ENCODE measurements at regions not wholly inside any gene's neighbourhood (a gene's known extent, or its start where the extent isn't known, plus 50 kb on each side); places are given as distances from the start of the nearest gene placed in this dataset.

DNA sequence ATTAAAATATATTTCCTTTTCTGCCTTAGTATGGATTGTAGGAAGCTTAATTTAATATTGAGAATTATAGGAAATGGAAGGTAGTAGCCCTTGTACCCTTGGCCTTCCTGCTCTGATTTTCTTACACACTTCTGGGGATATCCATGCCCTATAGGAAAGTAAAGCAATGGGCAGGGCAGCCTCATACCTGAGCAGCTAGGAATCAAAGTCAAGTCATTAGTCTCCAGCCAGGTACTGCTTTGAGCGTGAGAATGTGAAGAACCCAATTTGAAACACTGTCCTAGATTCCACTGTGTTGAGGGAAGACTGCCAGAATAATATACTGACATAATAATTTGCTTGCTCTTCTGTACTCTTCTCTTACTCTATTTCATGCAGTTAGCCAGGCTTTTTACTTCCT, 51.0 kb upstream of the L3MBTL3 start:
- intact Hi-C loops (cut with DNase I): no loop called here
- DNase-seq: no peak

DNA sequence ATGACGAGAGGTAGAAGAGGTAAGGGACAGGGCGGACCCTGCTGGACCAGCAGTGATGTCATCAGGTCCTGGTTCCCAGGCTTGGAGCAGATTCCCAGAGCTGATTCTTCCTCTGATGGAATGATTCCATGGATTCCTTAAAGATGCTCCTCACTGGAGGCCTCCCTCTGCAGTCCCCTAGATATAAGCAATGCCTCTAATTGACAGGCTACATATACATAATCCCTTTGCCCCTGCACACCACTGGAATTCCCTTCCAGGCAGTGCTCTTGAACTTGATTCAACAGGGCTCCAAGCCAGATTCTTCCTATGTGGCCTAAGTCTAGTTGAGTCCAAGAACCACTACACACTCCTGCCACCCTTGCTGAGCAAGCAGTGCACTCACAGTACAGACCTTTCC, 52.3 kb upstream of the L3MBTL3 start:
- no peak for DNase-seq
- intact Hi-C loops (cut with DNase I): no loop called here

GRCh38 chr6:129965096-129965495, 53.3 kb upstream of the L3MBTL3 start:
- intact Hi-C loops (cut with DNase I): no loop called here
- no peak for DNase-seq

DNA sequence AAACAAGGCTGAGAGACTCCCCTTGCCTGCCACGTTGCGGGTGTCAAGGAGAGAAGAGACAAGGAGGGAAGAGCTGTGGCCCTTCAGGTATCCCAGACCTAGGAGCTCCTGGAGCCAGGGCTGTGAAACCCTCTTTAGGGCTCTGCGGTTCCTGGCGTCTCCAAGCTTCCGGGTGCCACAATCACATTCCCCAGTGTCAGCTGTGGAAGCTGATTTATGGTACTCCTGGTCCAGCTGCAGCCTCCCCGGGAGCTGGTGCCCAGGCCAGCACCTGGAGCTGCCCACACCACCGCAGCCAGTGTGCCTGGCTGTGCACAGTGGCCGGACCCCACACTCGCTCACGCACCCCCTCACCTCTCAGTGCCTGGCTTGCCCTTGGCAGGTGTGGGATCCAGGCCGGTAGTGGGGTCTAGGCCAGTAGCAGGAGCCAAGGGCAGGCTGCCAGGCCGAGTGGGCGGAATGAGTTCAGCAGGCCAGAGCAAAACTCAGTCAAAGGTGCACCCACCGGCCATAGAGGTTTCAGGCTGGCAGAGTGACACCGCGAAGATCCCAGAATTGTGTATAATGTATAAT, 58.9 kb upstream of the L3MBTL3 start:
- DNase-seq: peak in 1 of 42 donors; percentile 4
- intact Hi-C loops (cut with DNase I): no loop called here

DNA sequence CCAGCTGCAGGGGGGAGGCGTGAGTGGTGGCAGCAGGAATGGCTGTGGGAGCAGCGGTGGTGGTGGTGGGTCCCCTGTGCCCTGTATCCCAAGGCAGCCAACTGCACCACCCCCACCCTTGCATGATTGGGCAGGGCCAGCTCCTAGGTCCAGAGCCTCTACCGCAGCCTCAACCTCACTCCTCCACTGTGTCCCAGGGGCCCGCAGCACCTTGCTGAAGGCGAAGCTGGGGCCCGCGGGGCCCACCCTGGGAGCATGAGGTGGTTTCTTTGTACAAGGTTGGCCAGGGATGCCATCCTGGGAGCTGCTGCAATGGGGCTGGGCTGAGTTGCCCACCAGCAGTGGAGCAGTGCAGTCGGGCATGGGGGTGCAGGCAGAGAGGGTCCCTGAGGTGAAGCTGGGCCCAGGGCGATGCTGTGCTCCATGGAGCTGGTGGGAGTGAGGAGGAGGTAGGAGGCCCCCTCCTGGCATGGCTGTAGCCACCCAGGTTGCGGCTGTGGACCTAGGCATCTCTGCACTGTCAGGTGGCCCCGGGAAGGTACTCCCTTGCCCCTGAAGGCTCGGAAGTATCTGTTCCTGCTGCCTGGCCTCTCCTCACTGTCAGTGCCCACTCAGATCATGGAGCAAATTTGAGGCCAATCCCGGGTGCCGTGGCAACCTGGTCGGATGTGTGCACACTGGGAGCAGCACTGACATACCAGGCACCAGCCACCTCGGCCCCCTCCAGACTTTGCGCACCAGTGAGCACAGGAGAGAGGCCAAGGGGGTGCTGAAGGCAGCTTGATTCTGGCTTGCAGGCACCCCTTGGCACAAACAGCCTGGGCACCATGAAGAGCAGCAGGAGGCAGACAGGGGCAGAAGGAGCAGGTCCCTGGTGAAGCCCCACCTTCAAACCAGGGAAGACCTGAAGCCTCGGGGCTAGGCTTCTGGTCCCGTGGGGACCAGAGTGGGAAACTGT, 60.2 kb upstream of the L3MBTL3 start:
- DNase-seq: no peak
- intact Hi-C loops (cut with DNase I): no loop called here

DNA sequence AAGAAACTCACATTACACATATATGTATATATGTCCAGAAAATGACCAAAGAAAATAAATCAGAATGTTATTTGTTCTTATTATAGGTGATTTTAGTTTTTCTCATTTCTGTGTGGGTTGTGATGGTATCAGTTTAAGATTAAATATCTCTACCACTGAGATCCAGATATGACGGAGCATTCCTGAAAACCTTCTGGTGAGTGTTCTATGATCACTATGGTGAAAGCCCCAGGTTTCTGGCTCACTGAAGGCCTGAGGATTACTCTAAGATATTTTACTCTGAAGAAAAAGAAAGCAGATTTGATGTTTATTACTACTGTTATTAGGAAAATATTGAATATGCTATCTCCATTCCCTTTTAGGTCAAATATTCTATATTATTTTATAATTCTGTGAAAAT, 62.8 kb upstream of the L3MBTL3 start:
- intact Hi-C loops (cut with DNase I): no loop called here
- DNase-seq: no peak

- no peak for DNase-seq
- intact Hi-C loops (cut with DNase I): no loop called here
Measured at GRCh38 chr6:129954749-129955431, 63.5 kb upstream of the L3MBTL3 start.

- DNase-seq: no peak
- intact Hi-C loops (cut with DNase I): no loop called here
Measured at GRCh38 chr6:129947797-129948196, 70.6 kb upstream of the L3MBTL3 start.

DNA sequence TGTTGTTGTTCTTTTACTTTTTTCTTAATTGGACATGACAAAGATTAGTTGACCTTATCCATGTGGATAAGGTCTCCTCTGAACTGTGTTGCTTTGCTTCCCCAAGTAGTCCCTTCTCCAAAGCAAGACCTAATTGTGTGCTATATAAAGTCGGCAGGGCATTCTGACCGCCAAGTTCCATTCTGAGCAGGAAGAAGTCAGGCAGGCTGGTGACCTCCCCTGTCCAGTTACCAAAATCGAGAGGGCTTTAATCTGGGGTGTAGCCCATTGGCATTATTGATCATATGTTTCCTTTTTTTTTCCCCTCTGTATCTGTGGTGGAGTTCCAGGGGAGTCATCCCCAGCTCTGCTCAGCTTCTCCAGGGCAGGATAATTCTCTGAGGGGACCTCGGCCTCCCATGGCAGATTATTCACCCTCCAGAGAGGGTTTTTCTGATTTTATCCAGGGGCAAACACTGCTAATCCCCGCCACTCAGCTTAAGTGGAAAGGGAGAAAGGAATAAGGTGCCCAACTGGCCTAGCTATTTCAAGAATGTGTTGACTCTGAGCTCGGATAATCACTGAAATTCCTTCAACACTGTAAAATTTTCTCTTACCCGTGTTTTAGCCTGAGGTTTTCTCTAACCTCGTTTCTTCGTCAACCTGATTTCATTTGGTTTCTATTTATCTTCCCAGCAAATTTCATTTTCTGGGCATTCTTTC, 71.8 kb upstream of the L3MBTL3 start:
- intact Hi-C loops (cut with DNase I): no loop called here
- DNase-seq: no peak

DNA sequence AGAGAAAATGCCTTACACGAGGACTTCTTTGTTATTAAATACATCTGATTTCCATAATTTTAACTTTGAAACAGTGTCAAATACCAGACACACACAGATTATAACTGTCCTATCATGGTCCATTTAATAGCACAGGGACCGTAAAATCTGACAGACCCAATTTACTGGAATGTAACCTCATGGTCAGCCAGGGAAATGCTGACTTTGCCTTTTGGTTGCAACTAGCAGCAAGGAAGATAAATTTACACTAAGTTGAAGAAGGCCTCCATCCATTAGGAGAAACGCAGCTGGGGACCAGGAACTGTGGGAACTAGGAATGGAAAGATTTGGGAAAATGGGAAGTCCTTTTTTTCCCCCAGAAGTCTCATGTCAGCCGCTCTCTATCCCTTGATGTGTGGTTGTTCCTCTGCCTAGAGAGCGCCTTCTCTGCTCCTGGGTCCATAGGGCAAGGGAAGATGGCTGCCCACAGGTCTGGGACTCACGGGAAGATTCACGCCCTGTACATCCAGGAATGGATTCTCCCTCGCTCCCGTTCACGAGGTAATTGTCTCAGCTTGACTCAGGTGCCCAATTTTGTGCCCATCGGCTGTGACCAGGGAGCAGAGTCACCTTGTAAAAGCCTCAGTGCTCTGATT, 74.6 kb upstream of the L3MBTL3 start:
- intact Hi-C loops (cut with DNase I): no loop called here
- no peak for DNase-seq

DNA sequence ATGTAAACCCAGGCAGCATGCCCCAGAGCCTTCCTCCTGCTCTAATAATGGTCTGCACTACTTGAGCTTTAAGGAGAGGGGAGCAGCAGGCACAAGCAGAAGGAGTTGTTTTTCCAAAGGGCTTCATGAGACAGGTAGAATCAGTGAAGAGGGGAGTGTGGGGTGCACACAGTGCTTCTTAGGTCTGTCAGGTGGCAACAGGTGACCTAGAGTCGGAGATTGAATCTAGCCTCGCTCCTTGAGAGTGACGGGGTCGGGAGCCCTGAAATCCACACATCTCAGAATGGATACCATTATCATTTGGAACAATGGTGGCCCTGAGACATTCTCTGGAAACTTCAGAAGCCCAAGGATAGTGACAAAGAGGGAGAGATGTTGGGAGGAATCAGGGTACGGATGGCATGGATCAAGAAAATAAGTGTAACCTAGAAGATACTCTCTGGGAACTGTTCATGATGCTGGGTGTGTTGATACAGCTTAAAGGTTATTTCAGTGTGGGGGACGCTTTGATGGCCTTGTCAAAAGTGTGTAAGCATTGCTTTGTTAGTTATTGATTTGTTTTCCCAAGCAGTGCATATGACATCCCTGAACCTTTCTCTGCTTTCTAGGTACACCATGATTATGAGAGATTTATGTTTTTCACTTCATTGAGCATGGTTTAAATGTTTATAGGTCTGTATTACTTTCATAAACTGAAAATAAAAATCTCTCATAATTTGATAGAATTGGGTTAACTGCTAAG, 77.8 kb upstream of the L3MBTL3 start:
- no peak for DNase-seq
- intact Hi-C loops (cut with DNase I): no loop called here

DNA sequence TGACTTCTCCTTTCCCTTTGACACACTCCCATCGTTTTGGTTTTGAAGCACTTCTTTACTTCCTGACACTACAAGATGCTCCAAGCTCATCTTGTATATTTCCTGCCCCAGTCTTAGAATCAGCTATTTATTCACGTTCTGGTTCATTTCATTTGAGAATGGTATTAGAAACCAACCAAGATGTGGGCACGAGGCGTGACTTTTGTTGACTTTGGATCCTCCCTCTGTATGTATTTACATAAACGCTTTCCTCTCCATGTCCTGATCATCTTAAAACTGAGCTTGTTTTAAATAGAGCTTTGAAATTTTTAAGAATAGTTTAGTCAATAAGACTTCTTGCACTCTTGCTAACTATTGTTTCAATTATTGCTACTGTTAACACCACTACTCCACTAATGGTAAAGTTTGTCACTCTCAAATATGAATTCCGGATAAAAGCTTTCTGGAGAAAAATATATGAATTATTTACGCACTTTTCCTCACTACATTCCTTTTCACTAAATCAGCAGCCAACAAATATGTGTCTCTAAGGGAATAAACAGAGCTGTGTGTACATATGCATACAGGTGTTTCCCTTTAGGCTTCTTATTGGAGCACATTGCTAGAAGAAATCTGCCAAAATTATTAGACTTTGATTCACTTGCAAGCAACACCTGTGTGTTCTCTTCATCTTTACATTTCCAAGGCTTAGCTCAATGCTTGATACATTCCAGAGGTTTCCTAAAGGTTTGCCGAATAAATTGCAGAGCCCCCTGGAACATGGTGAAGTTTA, 77.3 kb upstream of the TMEM244 start:
- intact Hi-C loops (cut with DNase I): no loop called here

DNA sequence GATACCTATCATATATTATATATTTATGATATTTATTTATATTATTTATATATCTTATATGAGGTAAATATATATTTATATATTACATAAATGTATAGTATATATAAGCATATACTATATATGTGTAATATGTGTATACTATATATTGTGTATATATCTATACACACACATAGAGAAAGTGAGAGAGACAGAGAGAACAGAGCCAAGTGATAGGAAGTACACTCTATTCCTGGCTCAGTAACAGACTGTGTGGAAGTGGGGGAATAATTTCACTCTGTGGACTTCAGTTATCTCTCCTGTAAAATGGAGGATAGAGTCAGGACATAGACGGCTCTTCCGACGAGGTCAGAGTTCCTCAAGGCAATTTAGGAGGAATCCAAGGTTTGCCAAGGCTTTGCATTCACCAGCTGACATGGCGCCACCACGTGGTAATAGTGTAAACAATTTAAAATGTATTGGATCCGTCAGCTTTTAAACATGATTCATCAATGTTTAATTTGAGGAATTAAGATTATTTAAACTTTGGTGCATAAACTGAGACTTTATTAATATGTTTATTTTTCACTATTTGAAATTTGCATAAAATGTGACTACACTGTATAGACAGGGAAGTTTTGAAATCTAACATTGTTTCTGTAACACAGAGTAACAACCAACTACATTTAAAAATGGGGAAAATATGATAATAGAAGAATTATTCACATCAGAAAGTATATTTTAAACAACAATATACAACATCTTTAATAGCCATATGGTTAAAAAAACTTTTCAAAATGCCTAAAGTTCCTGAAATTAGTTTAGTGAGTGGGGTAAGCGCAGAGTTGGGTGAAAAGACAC, 75.4 kb upstream of the TMEM244 start:
- intact Hi-C loops (cut with DNase I): no loop called here
- DNase-seq: peak in 40 of 42 donors; percentile 15 to 85 (median 60)

More for the DNA sequence above, 77.3 kb upstream of the TMEM244 start:
- no peak for DNase-seq

- DNase-seq: no peak
- intact Hi-C loops (cut with DNase I): no loop called here
Measured at GRCh38 chr6:129932321-129932720, 71.2 kb upstream of the TMEM244 start.

DNA sequence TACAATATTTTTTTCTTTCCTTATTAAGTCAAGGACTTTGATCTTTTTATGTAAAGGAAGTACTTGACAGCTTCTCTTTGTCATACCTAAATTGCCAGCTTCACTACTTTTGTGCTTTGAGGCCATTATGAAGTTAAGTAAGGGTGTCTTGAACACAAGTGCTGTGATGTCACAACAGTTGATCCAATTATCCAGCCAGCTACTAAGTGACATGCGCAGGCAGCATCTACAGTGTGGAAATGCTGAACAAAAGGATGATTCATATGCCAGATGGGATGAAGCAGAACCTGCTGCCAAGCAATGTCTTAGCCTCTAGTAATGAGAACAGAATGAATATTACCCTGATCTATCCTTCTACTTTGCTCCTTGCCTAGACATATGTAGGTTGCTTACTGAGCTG, 68.3 kb upstream of the TMEM244 start:
- DNase-seq: peak in 40 of 42 donors; percentile 7 to 83 (median 54)
- intact Hi-C loops (cut with DNase I): no loop called here

GRCh38 chr6:129923530-129924250, 62.6 kb upstream of the TMEM244 start:
- DNase-seq: no peak
- intact Hi-C loops (cut with DNase I): no loop called here
